ENCODE measurements at regions not wholly inside any gene's neighbourhood (a gene's known extent, or its start where the extent isn't known, plus 50 kb on each side); places are given as distances from the start of the nearest gene placed in this dataset.
A peak's percentile ranks its signal among the peaks of the same experiment; 100 is the strongest.

DNA sequence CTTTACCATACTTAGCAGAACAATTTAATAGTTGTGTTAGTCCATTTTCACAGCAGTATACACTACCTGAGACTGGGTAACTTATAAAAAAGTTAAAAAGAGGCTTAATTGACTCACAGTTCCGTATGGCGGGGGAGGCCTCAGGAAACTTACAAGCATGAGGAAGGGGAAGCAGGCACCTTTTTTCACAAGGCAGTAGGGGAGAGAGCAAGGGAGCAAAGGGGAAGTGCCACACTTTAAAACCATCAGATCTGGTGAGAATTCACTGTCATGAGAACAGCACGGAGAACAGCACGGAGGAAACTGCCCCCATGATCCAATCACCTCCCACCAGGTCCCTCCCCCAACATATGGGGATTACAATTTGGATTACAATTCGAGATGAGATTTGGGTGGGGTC, 269.9 kb downstream of the MTRR start:
- DNase-seq = no peak

- DNase-seq = no peak
Measured at GRCh38 chr5:8150791-8151190, 281.8 kb downstream of the MTRR start.

- DNase-seq = no peak
Measured at GRCh38 chr5:8156706-8157105, 287.8 kb downstream of the MTRR start.

GRCh38 chr5:8157320-8157822, 288.4 kb downstream of the MTRR start:
- DNase-seq = no peak

GRCh38 chr5:8176101-8176693, 307.2 kb downstream of the MTRR start:
- DNase-seq = peak; percentile 2

GRCh38 chr5:8184455-8185063, 315.6 kb downstream of the MTRR start:
- DNase-seq = peak; percentile 37

DNA sequence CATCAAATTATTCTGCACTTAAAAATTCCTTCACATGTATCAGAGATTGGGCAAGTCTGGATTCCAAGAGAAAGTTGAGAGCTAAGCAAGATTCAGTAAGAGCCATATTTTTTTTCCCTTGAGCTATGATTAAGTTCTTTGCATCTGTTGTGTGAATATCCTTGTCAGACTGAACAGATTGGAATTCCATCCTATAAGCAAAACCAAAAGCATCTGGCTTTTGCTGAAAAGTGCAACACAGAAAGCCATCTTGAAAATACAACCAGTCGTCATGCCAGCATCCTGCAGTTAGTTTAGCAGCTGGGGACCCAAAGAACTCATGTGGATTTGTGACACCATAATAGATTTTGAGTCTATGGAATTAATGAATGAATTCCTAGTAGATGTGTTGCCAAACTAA, 316.9 kb downstream of the MTRR start:
- no peak for DNase-seq

GRCh38 chr5:8188874-8189565, 320.1 kb downstream of the MTRR start:
- DNase-seq = no peak

GRCh38 chr5:8192840-8193239, 323.9 kb downstream of the MTRR start:
- DNase-seq = no peak

- no peak for DNase-seq
Measured at GRCh38 chr5:8196061-8196460, 327.1 kb downstream of the MTRR start.

DNA sequence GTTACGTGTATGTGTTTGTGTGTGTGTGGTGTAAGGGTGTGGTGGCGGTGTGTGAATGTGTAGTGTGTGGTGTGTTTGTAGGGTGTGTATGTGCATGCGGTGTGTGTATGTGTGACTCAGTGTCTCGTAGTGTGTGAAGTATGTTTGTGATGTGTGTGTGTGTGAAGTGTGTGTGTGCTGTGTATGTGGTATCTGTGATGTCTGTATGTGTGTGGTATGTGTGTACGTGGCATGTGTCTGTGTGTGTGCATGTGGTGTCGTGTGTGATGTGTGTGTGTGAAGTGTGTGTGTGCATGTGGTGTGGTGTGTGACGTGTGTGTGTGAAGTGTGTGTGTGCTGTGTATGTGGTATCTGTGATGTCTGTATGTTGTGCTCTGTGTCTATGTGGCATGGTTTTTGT, 339.4 kb downstream of the MTRR start:
- no peak for DNase-seq

DNA sequence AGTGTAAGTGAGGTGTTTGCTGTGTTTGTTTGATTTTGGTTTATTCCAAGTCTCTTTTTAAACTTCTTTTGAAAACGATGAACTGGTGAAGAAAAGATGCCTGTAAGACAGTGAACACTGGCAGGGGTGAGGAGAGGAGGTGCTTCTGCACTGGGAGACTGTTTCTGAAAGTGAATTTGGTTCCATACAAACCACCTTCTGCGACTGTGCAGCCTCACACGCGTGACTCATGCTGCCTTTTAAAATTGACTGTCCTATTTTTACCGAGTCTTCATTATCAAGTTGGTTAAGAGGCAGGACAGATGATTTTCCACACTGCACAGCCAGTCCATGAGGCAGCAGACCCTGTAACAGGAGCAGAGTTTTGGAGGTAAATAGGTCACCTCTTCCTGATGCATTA, 340.6 kb downstream of the MTRR start:
- no peak for DNase-seq

- no peak for DNase-seq
Measured at GRCh38 chr5:8213701-8214240, 344.8 kb downstream of the MTRR start.

- DNase-seq = no peak
Measured at GRCh38 chr5:8216921-8217320, 348.0 kb downstream of the MTRR start.

DNA sequence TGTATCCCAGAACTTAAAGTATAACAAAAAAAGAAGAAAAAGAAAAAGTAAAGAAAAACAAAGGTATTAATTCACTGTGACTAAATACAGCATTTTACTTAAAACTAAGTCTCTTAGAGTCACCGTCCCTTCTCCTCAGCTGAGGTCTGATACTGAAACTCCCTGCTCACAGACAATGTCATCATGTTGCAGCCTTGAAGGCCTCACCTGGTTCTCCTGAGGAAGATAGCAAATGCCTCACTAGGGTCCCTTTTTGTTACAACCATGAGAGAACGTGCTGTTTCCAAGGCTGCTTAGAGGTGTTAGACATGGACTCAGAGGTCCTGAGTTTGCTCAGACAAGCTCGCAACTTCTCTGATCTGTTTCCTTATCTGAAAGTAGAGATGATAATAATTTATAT, 357.2 kb downstream of the MTRR start:
- no peak for DNase-seq

GRCh38 chr5:8227112-8227511, 358.2 kb downstream of the MTRR start:
- no peak for DNase-seq

DNA sequence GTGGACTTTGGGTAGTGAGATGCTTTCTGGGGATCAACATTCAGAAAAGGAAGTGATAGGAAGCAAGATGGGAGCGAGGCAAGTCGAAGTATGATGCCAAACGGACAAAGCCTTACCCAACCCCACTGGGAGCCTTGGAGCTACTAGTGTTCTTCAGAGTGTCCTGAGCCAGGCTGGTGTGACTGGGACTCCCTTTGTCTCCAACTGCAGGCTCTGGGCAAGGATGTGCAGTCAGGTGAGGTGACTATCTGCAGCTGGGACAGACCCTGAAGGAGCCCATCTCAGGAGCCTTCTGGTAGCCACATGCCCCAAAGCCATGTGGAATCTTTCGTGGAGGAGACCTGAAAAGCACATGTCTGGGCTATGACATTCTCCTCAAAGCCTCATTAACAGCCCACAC, 360.6 kb downstream of the MTRR start:
- DNase-seq = no peak

DNA sequence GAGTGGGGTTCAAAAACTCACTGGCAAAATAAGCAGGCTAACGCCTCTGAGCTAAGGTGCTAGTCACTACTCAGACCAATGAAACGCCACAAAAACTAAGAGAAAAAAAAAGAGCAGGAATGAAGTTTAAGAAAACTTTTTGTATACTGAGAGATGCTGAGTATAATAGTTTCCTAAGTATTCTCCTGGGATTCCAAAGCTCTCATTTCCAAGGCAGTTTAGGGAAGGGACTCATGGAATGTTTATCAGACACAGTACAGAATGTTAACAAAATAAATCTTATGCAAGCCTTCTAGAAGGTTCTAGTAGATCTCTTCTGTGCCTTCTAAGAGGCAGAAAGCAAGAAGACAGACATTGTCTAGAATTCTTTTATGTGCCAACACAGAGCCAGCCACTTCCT, 361.9 kb downstream of the MTRR start:
- no peak for DNase-seq

- no peak for DNase-seq
Measured at GRCh38 chr5:8233479-8233878, 364.5 kb downstream of the MTRR start.

GRCh38 chr5:8234179-8234770, 365.3 kb downstream of the MTRR start:
- DNase-seq = no peak

GRCh38 chr5:8238080-8238479, 369.1 kb downstream of the MTRR start:
- no peak for DNase-seq

DNA sequence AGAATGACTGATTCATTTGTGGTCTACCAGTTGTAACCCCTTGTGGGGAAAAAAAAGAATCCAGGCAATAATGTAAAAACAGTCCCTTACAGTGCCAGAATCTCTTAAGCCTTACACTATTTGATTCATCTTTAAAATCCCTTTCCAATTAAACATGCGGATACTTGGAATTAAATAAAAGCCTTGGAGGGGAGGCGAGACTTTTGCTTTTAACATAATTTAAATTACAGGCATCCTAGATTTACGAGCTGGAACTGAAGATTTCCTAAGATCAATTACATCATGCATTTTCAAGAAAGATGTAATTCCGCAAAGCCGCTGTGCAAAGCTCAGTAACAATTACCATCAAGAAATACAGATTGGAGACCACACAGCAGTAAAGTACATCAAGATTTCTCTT, 370.2 kb downstream of the MTRR start:
- no peak for DNase-seq

DNA sequence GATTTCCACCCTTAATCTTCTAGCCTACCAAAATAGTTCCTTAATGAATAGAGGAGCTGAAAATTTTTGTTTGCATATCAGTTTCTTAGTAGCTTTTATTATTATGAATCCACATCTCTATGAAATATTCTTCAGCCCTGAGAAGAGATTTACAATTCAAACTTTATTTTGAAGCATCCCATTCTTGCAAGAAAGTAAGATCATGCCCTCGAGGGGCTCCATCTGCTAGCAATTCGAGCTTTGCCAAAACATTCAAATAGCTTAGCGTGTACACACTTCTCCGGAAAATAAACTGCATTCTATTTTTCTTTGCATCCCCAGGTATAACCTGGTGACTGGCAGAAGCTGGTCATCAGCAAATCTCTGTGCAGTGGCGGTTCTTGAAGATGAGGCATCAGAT, 370.7 kb downstream of the MTRR start:
- DNase-seq = no peak

GRCh38 chr5:8241076-8241475, 372.1 kb downstream of the MTRR start:
- DNase-seq = no peak
